ENCODE measurements at regions not wholly inside any gene's neighbourhood (a gene's known extent, or its start where the extent isn't known, plus 50 kb on each side); places are given as distances from the start of the nearest gene placed in this dataset.
A peak's percentile ranks its signal among the peaks of the same experiment; 100 is the strongest.

GRCh38 chr14:34319140-34319539 is 142.9 kb downstream of the SPTSSA start:
- TF ChIP-seq, protein P1, sequence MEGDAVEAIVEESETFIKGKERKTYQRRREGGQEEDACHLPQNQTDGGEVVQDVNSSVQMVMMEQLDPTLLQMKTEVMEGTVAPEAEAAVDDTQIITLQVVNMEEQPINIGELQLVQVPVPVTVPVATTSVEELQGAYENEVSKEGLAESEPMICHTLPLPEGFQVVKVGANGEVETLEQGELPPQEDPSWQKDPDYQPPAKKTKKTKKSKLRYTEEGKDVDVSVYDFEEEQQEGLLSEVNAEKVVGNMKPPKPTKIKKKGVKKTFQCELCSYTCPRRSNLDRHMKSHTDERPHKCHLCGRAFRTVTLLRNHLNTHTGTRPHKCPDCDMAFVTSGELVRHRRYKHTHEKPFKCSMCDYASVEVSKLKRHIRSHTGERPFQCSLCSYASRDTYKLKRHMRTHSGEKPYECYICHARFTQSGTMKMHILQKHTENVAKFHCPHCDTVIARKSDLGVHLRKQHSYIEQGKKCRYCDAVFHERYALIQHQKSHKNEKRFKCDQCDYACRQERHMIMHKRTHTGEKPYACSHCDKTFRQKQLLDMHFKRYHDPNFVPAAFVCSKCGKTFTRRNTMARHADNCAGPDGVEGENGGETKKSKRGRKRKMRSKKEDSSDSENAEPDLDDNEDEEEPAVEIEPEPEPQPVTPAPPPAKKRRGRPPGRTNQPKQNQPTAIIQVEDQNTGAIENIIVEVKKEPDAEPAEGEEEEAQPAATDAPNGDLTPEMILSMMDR (IDR thresholded peaks at IDR 0.05), result no peak

GRCh38 chr14:34318014-34318413 is 144.0 kb downstream of the SPTSSA start:
- TF ChIP-seq, protein P1 (IDR thresholded peaks at IDR 0.05), result no peak

DNA sequence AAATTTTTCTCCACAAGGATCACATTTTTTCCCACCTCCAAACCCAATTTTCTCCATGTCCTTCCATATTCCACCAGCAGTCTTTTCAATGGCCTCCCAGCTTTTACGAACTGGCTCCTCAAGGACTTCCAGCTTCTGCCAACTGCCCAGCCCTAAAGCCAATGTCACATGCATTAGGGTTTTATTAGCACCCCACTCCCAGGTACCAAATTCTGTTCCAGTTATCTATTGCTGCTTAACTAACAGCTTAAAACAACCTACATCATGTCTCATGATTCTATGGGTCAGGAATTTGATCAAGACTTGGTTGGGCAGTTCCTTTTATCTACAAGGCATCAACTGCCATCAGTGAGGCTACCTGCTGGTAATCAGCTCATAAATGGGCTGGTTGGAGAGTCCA is 151.3 kb downstream of the SPTSSA start:
- TF ChIP-seq, protein P1 (IDR thresholded peaks at IDR 0.05), result no peak

- TF ChIP-seq, protein P1 (IDR thresholded peaks at IDR 0.05), result no peak
Observed at GRCh38 chr14:34303811-34304210, 158.2 kb downstream of the SPTSSA start.

DNA sequence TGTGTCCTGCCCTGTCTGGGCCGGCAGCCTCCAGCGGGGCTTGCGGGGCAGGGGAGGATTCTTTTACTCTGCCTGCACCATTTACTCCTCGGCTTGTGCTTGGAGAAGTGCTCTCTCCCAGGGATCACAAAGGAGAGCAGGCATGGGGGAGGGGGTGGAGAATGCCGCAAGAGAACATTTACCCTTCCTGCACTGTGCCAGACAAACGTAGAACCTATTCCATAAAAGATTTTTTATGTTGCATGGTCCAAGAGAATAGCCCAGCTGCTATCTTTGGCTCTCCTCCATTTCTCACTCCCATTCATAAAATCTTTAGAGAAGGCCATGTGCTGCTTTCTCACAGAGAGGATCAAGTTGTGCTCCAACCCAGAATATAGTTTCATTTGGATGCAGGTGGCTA is 159.4 kb downstream of the SPTSSA start:
- TF ChIP-seq, protein P1 (IDR thresholded peaks at IDR 0.05), result no peak

GRCh38 chr14:34300882-34301734 is 160.9 kb downstream of the SPTSSA start:
- TF ChIP-seq, protein P1 (IDR thresholded peaks at IDR 0.05), result peak; percentile 78

GRCh38 chr14:34300330-34300729 is 161.7 kb downstream of the SPTSSA start:
- TF ChIP-seq, protein P1 (IDR thresholded peaks at IDR 0.05), result no peak
